Spleen (tissue), 11 donors: ENCODE measurements at regions not wholly inside any gene's neighbourhood (a gene's known extent, or its start where the extent isn't known, plus 50 kb on each side); places are given as distances from the start of the nearest gene placed in this dataset.

Experiments used
- DNase-seq: peaks from one replicate; pipeline ENCODE4 v3.0.0-alpha.2; 2020
- H3K27ac ChIP-seq, 8 donors: fragments of 200-600 bp; sonication (generic) in 7 of 8; 1 replicate in 4 of 8; 2 replicates in 4 of 8; pipeline versions ENCODE4 v1.5.0 to v1.8.0; 2016 to 2021; ENCODE audit warnings: inconsistent platforms in 4 of 8, mild to moderate bottlenecking in 4 of 8, moderate library complexity in 1 of 8
- H3K27me3 ChIP-seq, 7 donors: fragments of 200-600 bp; sonication (generic) in 6 of 7; replicated peaks in 1 of 7; 1 replicate in 4 of 7; 2 replicates in 3 of 7; pipeline versions ENCODE4 v1.5.0 to v1.8.0; 2016 to 2021; ENCODE audit warnings: inconsistent platforms in 3 of 7, mild to moderate bottlenecking in 1 of 7
- H3K36me3 ChIP-seq, 6 donors: fragments of 200-600 bp; sonication (generic) in 5 of 6; 1 replicate in 4 of 6; 2 replicates in 2 of 6; pipeline versions ENCODE4 v1.5.0 to v1.8.0; 2016 to 2021; ENCODE audit warnings: inconsistent platforms in 2 of 6
- H3K4me1 ChIP-seq, 6 donors: fragments of 200-600 bp; sonication (generic) in 5 of 6; 1 replicate in 3 of 6; 2 replicates in 3 of 6; pipeline versions ENCODE4 v1.5.0 to v1.8.0; 2016 to 2021; ENCODE audit warnings: inconsistent platforms in 3 of 6
- H3K4me3 ChIP-seq, 8 donors: fragments of 200-600 bp; sonication (generic) in 7 of 8; 1 replicate in 4 of 8; 2 replicates in 4 of 8; pipeline versions ENCODE4 v1.5.0 to v1.8.0; 2016 to 2021; ENCODE audit warnings: inconsistent platforms in 4 of 8, mild to moderate bottlenecking in 4 of 8, moderate library complexity in 2 of 8
- H3K9me3 ChIP-seq, 8 donors: fragments of 200-600 bp; sonication (generic) in 7 of 8; 1 replicate in 4 of 8; 2 replicates in 4 of 8; pipeline versions ENCODE4 v1.5.0 to v1.8.0; 2016 to 2021; ENCODE audit warnings: inconsistent platforms in 4 of 8
- POLR2A ChIP-seq, 3 donors: fragments of 450-650 bp; IDR thresholded peaks; one replicate each; pipeline ENCODE4 v1.5.1; 2017; ENCODE audit warnings: antibody characterized with exemption in 3 of 3, mild to moderate bottlenecking in 1 of 3
- POLR2AphosphoS5 ChIP-seq, 3 donors: sonication (generic); formaldehyde crosslinking; IDR thresholded peaks; one replicate each; pipeline ENCODE4 v1.5.1; 2017; ENCODE audit warnings: antibody characterized with exemption in 3 of 3
- WGBS, 5 donors: extraction: QIAGEN DNeasy Blood & Tissue Kit in 3 of 5; methylation state at CpG; one replicate each; pipeline versions ENCODE4 v1.1.5 to v1.1.7; 2013 to 2018; 5-methylcytosine and 5-hydroxymethylcytosine counted together
- intact Hi-C: fragments of 100-400 bp; cut with DNase I; formaldehyde crosslinking; loops from one replicate; pipeline ENCODE4 v1.15.0; 2023; ENCODE audit warnings: low total_unique reads
- TF ChIP-seq, protein P1 (sequence below), 11 experiments: fragments of 200-600 bp in 7 of 11; fragments of 450-650 bp in 4 of 11; sonication (generic) in 4 of 11; IDR thresholded peaks in 8 of 11; conservative IDR thresholded peaks in 3 of 11; 1 replicate in 7 of 11; 2 replicates in 4 of 11; pipeline versions ENCODE4 v1.4.0 to v1.8.0; 2016 to 2021; ENCODE audit warnings: antibody characterized with exemption in 11 of 11, inconsistent platforms in 4 of 11, mild to moderate bottlenecking in 1 of 11
- donor health status: healthy with polysubstance abuse.
- donor health status: DM: no; HTN: no; CAD: no; lungs with moderate emphysema.
- donor health status: DM: no; HTN: no; CAD: no.
- donor health status: Bipolar disorder and iron deficiency.
- donor health status: healthy.
- donor health status: DM: no; HTN: no; CAD: no.
- donor health status: DM: yes; HTN: yes; CAD: no.

DNA sequence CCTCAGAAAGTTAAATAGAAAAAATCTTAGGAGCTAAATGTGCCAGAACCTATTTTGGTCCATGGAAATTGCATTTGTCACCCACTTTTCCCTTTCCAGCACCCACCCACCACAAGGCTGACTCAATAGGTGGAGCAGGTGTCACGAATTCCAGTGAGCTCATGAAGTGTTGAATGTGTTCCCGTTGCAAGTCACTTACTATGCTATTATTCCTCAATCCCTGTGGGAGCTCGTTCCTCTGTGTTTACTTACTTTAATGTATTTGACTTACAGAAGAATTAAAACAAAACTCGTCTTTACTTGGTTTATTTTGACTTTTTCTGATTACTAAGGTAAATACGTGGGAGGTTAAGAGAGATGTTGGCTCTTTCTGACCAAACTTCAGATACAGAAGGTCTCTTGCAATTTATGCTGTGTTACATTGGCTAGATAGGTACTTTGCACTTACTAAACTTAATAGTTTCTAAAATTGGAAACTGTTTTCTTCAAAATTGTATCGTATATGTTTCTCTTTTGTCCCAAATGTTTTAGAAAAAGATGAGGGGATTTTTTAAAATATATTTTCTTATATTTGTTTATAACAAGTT lies 269.4 kb upstream of the NOVA1 start:
- H3K9me3 ChIP-seq, result peaks cover 0 to 6% (median 0%) of the 10 kb centered on the region in 8 donors
- no peaks in the 10 kb centered on the region for H3K27me3 ChIP-seq
- 50 to 58% (median 56%) methylated on average over 6 of the region's 6 CpGs for WGBS, 5 donors
- no peak overlapping the region for H3K4me3 ChIP-seq
- H3K4me1 ChIP-seq, result no peaks in the 10 kb centered on the region
- H3K36me3 ChIP-seq, result no peaks in the 10 kb centered on the region
- no peak for DNase-seq
- no peak for TF ChIP-seq POLR2AphosphoS5 (IDR thresholded peaks at IDR 0.05)
- intact Hi-C loops, result no loop called here
- H3K27ac ChIP-seq, result no peak overlapping the region

DNA sequence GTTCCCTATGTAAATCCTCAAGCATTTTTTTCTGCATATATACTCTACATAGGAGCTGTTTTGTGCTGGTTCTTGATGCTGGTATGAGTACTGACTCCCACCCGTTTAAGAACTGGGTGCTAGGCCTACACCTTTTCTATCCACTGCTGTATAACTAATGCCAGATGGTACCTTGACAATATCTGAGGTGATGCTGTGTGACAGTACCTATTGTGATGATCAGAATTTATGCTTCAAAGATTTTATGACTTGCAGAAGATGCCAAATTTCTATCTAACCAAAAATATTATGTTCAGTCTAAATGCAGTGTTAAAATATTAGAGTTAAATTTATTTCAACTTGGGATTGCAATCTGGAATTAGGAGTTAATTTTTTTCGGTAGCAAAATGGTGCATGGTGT lies 272.3 kb upstream of the NOVA1 start:
- Histone ChIP-seq H3K27me3 (no peaks in the 10 kb centered on the region), H3K4me1 (no peaks in the 10 kb centered on the region), H3K27ac (no peak overlapping the region), H3K36me3 (no peaks in the 10 kb centered on the region), H3K9me3 (peaks cover 0 to 4% (median 0%) of the 10 kb centered on the region in 8 donors), H3K4me3 (no peak overlapping the region)
- TF ChIP-seq, protein P1, sequence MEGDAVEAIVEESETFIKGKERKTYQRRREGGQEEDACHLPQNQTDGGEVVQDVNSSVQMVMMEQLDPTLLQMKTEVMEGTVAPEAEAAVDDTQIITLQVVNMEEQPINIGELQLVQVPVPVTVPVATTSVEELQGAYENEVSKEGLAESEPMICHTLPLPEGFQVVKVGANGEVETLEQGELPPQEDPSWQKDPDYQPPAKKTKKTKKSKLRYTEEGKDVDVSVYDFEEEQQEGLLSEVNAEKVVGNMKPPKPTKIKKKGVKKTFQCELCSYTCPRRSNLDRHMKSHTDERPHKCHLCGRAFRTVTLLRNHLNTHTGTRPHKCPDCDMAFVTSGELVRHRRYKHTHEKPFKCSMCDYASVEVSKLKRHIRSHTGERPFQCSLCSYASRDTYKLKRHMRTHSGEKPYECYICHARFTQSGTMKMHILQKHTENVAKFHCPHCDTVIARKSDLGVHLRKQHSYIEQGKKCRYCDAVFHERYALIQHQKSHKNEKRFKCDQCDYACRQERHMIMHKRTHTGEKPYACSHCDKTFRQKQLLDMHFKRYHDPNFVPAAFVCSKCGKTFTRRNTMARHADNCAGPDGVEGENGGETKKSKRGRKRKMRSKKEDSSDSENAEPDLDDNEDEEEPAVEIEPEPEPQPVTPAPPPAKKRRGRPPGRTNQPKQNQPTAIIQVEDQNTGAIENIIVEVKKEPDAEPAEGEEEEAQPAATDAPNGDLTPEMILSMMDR (IDR thresholded peaks at IDR 0.05 in 8 of 11, conservative IDR thresholded peaks at IDR 0.05 in 3 of 11), result no peak
- TF ChIP-seq POLR2A (IDR thresholded peaks at IDR 0.05) (no peak), POLR2AphosphoS5 (IDR thresholded peaks at IDR 0.05) (no peak)
- intact Hi-C loops, result no loop called here
- WGBS, 5 donors, result 65 to 83% (median 74%) methylated on average over 2 of the region's 2 CpGs
- no peak for DNase-seq

DNA sequence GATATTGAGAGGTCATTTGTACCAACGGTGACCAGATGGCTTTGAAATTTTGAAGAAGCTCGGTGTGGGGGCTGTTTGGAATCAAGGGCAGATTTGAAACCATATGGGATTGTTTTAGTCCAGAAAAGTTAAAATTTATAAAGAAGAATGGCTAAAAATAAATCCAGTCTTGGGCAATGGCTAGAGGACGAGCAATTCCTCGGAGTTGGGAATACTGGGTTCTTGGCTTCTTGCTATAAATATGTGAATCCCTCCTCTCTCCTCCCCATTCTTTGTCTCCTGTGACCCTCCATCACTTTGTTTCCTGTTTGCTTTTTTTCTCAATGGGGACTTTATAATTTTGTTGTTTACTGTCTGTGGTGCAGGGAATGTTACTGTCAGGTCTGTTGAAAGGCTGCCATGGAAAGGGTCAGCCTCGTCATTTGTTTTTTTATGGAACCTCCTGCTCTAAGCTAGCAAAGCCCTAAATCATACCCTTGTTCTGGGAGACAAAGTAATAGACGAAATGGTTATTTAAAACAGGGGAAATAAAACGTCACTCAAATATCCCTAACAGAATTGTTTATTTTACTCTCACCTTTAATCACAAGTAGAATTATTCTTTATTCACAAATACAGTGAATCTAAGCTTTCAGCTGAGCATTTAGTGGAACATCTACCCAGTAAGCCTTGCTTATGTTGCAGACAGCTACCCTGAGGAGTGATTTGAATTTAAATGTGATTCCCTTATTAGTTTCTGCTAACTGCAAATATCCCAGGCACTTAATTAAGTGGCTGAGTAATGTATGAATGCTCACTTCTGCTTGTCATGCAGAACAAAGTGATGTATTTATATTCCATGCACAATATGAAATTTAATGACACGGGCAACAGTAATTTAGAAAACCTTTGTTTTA lies 273.1 kb upstream of the NOVA1 start:
- Histone ChIP-seq H3K9me3 (peaks cover 0 to 4% (median 0%) of the 10 kb centered on the region in 8 donors), H3K27me3 (no peaks in the 10 kb centered on the region), H3K4me3 (no peak overlapping the region), H3K36me3 (no peaks in the 10 kb centered on the region), H3K27ac (no peak overlapping the region), H3K4me1 (no peaks in the 10 kb centered on the region)
- 50 to 57% (median 53%) methylated on average over 8 of the region's 8 CpGs for WGBS, 5 donors
- no peak for DNase-seq
- no peak for TF ChIP-seq POLR2AphosphoS5 (IDR thresholded peaks at IDR 0.05)
- no peak for TF ChIP-seq POLR2A (IDR thresholded peaks at IDR 0.05)
- TF ChIP-seq, protein P1 (IDR thresholded peaks at IDR 0.05 in 8 of 11, conservative IDR thresholded peaks at IDR 0.05 in 3 of 11), result no peak
- intact Hi-C loops, result no loop called here

DNA sequence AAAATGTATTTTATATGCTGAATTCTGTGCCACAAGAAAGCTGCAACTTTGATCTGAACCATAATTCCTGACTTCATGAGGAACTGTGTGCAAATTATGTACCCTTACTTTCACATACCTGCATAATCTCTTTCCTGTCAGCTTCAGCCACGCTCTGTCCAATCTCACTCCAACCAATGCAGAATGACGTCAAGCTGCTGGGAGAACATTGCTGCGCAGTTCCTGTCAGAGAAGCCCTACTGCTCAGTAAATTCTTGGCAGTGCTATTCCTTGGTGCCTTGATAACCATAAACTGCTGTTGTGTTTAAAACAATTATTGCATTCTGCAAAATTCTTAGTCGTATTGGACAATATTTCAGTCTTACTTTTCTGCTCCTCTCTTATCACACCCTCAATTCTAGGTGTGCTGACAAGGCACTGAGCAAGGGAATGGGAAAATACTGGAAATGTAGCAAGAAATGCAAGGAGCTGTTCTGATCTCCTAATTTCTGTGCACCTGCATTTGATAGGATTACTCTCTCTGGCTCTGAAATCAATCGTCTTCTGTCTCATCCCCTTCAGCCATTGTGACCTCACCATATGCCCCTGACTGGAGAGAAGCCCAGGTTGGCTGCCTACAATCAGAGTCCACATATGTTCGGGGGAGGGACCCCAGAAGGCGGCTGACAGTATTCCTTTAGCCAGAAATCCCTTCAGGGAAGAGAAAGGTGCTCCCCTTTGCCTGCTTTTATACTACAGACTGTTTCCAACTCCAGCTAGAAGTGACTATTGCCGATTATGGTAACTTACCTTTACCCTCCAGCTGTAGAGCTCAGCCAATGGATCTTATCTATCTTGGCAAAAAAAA lies 274.9 kb upstream of the NOVA1 start:
- Histone ChIP-seq H3K4me3 (no peak overlapping the region), H3K9me3 (peaks cover 0 to 4% (median 0%) of the 10 kb centered on the region in 8 donors), H3K36me3 (no peaks in the 10 kb centered on the region), H3K4me1 (no peaks in the 10 kb centered on the region), H3K27me3 (no peaks in the 10 kb centered on the region), H3K27ac (no peak overlapping the region)
- intact Hi-C loops, result no loop called here
- WGBS, 5 donors, result 58 to 71% (median 61%) methylated on average over 8 of the region's 8 CpGs
- TF ChIP-seq POLR2AphosphoS5 (IDR thresholded peaks at IDR 0.05) (no peak), POLR2A (IDR thresholded peaks at IDR 0.05) (no peak)
- TF ChIP-seq, protein P1 (IDR thresholded peaks at IDR 0.05 in 8 of 11, conservative IDR thresholded peaks at IDR 0.05 in 3 of 11), result no peak
- no peak for DNase-seq
